Aorta (tissue), 5 donors: ENCODE measurements at regions not wholly inside any gene's neighbourhood (a gene's known extent, or its start where the extent isn't known, plus 50 kb on each side); places are given as distances from the start of the nearest gene placed in this dataset.

Experiments used
- ATAC-seq: fragments of 200-7000 bp; cut with Tn5 transposase; one replicate; pipeline ENCODE4 v1.9.1; 2022; ENCODE audit warnings: moderate library complexity; ENCODE audit not compliant: low FRiP score
- DNase-seq, 2 donors: peaks; one replicate each; pipeline ENCODE4 v3.0.0-alpha.2; 2020
- H3K27ac ChIP-seq, 2 donors: one replicate each; pipeline ENCODE4 v1.5.1; 2013; ENCODE audit warnings: low read length in 2 of 2, mild to moderate bottlenecking in 2 of 2, moderate library complexity in 2 of 2, control low read depth in 1 of 2, inconsistent platforms in 1 of 2, low read depth in 1 of 2
- H3K27me3 ChIP-seq, 2 donors: one replicate each; pipeline ENCODE4 v1.6.1; 2013; ENCODE audit warnings: control low read depth in 1 of 2, low read length in 1 of 2, mild to moderate bottlenecking in 1 of 2, moderate library complexity in 1 of 2; ENCODE audit not compliant: insufficient read depth in 2 of 2, control insufficient read depth in 1 of 2
- H3K36me3 ChIP-seq, 2 donors: one replicate each; pipeline ENCODE4 v1.6.1; 2013; ENCODE audit warnings: control low read depth in 1 of 2, low read length in 1 of 2, mild to moderate bottlenecking in 1 of 2; ENCODE audit not compliant: insufficient read depth in 2 of 2, control insufficient read depth in 1 of 2
- H3K4me1 ChIP-seq, 2 donors: one replicate each; pipeline ENCODE4 v1.6.1; 2013; ENCODE audit warnings: low read length in 2 of 2, control low read depth in 1 of 2, mild to moderate bottlenecking in 1 of 2, moderate library complexity in 1 of 2; ENCODE audit not compliant: insufficient read depth in 2 of 2, control insufficient read depth in 1 of 2
- H3K4me3 ChIP-seq, 2 donors: one replicate each; pipeline ENCODE4 v1.5.1; 2013; ENCODE audit warnings: low read length in 2 of 2, control low read depth in 1 of 2, mild to moderate bottlenecking in 1 of 2
- H3K9me3 ChIP-seq: one replicate; pipeline ENCODE4 v1.6.1; 2013; ENCODE audit warnings: mild to moderate bottlenecking, low read length; ENCODE audit not compliant: control insufficient read depth
- WGBS, 2 donors: extraction: QIAGEN DNeasy Blood & Tissue Kit; methylation state at CpG; one replicate each; pipeline ENCODE4 v1.1.7; 2013; 5-methylcytosine and 5-hydroxymethylcytosine counted together
- intact Hi-C, 2 donors: fragments of 100-400 bp; cut with DNase I; formaldehyde crosslinking; loops; one replicate each; pipeline versions ENCODE4 v1.14.2 to v1.15.0; 2022
- donor health status: healthy with polysubstance abuse.
- donor health status: Bipolar disorder and iron deficiency.
- donor health status: DM: no; HTN: no; CAD: no.
- donor health status: DM: no; HTN: no; CAD: no.
- donor health status: DM: yes; HTN: yes; CAD: no.

DNA sequence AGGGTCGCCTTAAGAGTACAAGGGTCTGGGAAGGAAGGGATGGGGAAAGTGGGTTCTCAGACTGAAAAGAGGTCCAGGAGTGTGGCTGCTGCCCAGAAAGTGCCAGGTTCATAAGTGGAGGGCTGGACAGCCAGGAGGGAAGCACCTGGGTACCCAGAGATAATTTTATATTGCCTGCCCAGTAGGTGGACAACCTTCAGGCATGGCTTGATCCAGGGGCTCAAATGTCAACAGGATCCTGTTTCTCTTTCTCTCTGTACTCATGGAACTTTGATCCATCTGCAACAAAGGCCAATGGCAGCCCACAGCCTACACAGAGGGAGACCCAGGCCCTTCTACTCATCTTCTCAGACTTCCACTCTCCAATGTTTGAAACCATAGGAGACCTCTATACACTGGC, 80.5 kb upstream of the GRK3 start:
- no peak overlapping the region for H3K27ac ChIP-seq

DNA sequence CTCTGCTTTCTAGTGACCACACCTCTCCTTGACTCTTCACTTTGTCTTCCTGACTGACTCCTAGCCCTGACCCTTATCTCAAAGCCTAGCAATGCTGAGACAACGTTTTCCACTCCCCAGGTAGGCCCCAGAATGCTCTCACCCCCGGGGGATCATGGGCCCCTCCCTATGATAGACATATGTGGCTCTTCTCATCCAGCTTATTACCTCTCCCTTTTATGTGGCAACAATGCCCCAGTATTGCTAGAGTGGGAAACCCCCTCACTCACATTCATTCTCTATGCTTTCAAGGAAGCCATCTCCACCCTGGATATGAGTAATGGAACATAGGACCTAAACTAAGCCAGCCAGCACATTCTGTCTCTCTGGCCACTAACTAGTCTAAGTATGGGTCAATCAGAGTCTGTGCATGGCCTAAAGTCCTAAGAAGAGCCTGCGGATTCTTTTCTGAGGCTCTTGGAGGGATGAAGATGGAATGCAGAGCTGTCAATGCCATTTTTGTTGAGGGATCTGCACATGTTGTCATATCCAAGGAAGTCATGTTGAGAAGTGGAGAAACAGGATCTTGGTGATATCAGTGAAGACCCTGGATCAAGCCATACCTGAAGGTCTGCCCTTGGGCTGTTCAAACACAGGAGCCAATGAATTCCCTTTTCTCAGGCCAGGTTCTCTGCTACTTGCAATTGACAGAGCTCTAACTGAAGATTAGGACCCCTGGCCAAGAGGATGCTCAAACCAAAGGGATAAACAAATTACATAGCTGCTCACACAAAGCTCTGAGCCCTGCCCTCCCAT, 79.8 kb upstream of the GRK3 start:
- intact Hi-C loops: no loop called here
- 85 to 88% methylated on average over 3 of the region's 3 CpGs for WGBS, 2 donors
- Histone ChIP-seq H3K36me3 (no peaks in the 10 kb centered on the region), H3K4me1 (peaks cover 0 to 3% of the 10 kb centered on the region in 2 donors), H3K4me3 (no peak overlapping the region), H3K27me3 (no peaks in the 10 kb centered on the region), H3K27ac (no peak overlapping the region), H3K9me3 (no peaks in the 10 kb centered on the region)
- ATAC-seq: no peak
- no peak for DNase-seq

More for the DNA sequence above, 80.5 kb upstream of the GRK3 start:
- Histone ChIP-seq H3K4me3 (no peak overlapping the region), H3K27me3 (no peaks in the 10 kb centered on the region), H3K9me3 (no peaks in the 10 kb centered on the region), H3K36me3 (no peaks in the 10 kb centered on the region), H3K4me1 (peaks cover 0 to 3% of the 10 kb centered on the region in 2 donors)
- no peak for ATAC-seq
- 97 to 100% methylated on average over 1 of the region's 1 CpG for WGBS, 2 donors
- intact Hi-C loops: no loop called here
- no peak for DNase-seq

DNA sequence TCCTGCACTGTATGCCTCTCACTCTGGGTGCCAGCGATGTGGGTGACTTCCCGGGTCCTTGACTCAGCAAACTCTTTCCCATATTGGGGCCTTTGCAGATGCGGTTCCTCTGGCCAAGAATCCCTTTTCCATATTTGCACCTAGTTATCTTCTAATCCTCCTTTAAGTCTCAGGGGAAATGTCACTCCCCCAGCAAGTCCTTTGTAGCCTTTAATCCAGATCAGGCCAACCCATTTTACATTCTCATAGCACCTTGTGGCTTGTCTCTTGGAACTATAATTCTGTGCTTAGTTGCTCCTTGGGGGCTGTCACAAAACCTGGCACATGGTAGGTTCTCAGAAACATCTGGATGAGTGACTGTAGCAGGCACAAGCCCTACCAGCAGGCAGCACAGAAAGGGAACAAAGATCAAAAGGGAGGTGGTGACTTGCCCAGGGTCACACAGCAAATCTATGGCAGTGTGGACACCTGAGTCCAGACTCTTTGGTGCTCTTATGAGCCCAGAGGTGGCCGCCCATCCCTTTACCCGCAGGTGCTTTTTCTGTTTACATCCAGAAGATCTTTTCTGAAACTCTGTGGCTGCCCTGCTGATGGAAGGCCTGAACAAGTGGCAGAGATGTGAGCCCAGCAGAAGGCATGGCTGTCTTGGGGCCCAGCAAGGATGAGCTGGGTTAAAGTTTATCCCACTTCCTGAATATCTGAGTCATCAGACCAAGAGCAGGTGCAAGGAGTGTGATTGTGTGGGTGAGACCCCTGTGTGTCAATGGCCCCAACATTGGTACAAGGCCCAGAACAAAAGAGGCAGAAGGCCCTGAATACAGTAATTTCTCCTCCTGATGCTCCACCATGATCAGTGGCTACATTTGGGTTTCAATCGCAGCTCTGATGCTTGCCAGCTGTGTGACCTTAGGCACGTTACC, 78.6 kb upstream of the GRK3 start:
- no peak for DNase-seq
- intact Hi-C loops: no loop called here

DNA sequence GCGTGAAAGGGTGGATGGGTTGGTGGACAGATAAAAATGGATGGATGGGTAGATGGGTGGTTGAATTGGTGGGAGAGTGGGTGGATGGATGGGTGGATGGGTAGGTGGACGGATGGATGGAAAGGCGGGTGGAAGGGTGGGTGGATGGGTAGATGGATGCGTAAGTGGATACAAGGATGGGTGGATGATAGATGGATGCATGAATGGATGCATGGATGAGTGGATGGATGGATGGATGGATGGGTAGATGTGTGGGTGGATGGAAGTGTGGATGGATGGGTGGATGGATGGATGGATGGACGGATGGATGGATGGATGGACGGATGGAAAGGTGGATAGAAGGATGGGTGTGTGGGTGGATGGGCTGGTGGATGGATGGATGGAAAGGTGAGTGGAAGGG, 77.0 kb upstream of the GRK3 start:
- WGBS, 2 donors: 95 to 97% methylated on average over 6 of the region's 6 CpGs
- ATAC-seq: no peak
- intact Hi-C loops: no loop called here
- no peak for DNase-seq
- H3K36me3 ChIP-seq: no peaks in the 10 kb centered on the region
- peaks cover 0 to 3% of the 10 kb centered on the region in 2 donors for H3K4me1 ChIP-seq
- H3K27ac ChIP-seq: no peak overlapping the region
- no peaks in the 10 kb centered on the region for H3K9me3 ChIP-seq
- no peak overlapping the region for H3K4me3 ChIP-seq
- H3K27me3 ChIP-seq: no peaks in the 10 kb centered on the region

More for the DNA sequence above, 78.6 kb upstream of the GRK3 start:
- ATAC-seq: no peak
- H3K27me3 ChIP-seq: no peaks in the 10 kb centered on the region
- no peak overlapping the region for H3K4me3 ChIP-seq
- H3K4me1 ChIP-seq: peaks cover 0 to 3% of the 10 kb centered on the region in 2 donors
- no peaks in the 10 kb centered on the region for H3K36me3 ChIP-seq
- no peak overlapping the region for H3K27ac ChIP-seq
- WGBS, 2 donors: 93% methylated on average over 7 of the region's 7 CpGs
- no peaks in the 10 kb centered on the region for H3K9me3 ChIP-seq

DNA sequence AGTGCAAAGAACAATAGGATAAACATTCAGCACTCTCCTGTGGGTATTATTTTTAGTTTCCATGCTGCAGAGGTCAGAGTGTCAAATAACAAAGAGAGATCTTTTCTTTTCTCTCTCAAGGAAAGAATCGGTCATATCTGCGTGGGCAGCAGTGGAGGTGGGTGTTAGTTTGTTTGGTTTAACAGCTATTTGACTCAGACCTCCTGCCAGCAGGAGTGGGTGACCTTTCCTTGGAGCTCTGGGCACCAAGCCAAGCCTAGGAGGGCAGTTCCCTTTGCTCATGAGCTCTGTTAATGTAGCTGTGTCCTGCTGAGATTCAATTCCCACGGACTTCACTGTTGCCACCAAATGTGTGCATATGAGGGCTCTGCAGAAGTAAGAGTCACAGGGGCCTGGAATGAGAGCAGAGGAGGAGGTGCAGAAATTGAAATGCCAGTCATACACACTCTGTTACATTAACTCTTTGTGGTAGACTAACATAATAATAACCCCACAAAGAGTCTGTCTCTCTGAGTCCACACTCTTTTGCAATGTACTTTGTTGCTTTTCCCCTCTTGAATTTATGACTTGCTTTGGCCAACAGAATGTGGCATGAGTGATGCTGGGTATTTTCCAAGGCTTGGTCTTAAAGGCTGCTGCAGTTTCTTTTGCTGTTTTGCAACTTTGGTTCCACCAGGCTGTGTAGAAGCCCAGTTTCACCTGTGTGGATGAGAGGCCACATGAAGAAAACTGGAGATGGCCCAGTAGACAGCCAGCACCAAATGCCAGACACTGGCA, 76.0 kb upstream of the GRK3 start:
- no peaks in the 10 kb centered on the region for H3K9me3 ChIP-seq
- no peaks in the 10 kb centered on the region for H3K36me3 ChIP-seq
- peak; percentile 33 for ATAC-seq
- WGBS, 2 donors: 2 to 4% methylated on average over 3 of the region's 3 CpGs
- H3K27me3 ChIP-seq: no peaks in the 10 kb centered on the region
- H3K4me3 ChIP-seq: no peak overlapping the region
- H3K4me1 ChIP-seq: peaks cover 0 to 3% of the 10 kb centered on the region in 2 donors
- intact Hi-C loops: no loop called here
- peak; percentile 79 to 81 for DNase-seq
- H3K27ac ChIP-seq: no peak overlapping the region

DNA sequence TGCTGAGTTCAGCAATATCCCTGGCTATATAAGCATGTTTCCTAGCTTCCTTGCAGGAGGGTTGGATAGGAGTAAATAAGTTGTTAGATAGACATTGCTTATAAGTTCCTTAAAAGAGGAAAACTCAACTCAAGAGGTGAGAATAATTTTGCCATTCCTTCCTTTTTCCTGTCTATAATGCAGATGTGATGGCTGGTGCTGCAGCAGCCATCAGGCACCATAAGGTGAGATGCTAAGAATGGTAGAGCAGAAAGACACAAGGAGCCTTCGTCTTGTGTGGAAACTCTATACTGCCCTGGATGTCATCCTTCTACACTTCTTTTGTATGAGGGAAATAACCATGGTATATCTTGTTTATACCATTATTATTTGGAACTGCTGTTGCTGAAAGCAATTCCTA, 74.5 kb upstream of the GRK3 start:
- H3K4me1 ChIP-seq: peaks cover 0 to 3% of the 10 kb centered on the region in 2 donors
- 96 to 100% methylated on average over 1 of the region's 1 CpG for WGBS, 2 donors
- H3K27ac ChIP-seq: no peak overlapping the region
- H3K4me3 ChIP-seq: no peak overlapping the region
- no peaks in the 10 kb centered on the region for H3K9me3 ChIP-seq
- ATAC-seq: no peak
- no peak for DNase-seq
- intact Hi-C loops: no loop called here
- H3K27me3 ChIP-seq: no peaks in the 10 kb centered on the region
- H3K36me3 ChIP-seq: no peaks in the 10 kb centered on the region

DNA sequence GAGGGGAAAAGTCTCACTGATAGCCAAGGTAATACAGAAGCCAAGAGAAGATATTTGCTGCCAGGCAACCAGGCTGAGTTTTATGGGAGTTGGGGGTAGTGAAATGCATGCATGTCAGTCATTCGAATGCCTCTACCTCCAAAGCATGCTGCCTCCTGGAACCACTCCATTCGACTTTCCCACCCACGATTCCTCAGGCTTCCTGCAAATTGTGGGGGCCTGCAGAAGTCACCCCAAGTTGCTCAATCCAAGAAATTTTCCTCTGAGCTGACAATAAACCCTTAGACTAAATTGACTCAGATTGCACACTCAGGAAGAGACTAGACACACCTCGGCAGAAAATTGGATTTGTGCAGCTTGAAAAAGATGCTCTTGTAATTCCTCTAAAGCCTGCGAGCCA, 73.6 kb upstream of the GRK3 start:
- Histone ChIP-seq H3K4me1 (peaks cover 0 to 3% of the 10 kb centered on the region in 2 donors), H3K4me3 (no peak overlapping the region), H3K27ac (no peak overlapping the region), H3K9me3 (no peaks in the 10 kb centered on the region), H3K36me3 (no peaks in the 10 kb centered on the region), H3K27me3 (no peaks in the 10 kb centered on the region)
- intact Hi-C loops: no loop called here
- 87 to 89% methylated on average over 5 of the region's 5 CpGs for WGBS, 2 donors
- DNase-seq (no peak), ATAC-seq (no peak)

DNA sequence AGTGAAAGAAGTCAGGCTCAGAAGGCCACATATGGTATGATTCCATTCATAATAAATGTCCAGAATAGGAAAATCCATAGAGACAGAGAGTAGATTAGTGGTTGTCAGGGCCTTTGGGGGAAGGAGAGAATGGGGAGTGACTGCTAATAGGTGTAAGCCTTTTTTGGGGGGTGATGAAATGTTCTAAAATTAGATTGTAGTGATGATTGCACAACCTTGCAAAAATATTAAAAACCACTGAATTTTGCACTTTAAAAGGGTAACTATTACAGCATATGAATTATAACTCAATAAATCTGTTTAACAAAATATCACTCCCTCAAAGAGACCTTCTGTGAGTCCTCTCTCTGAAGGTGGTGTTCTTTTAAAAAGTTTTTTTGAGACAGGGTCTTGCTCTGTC, 72.3 kb upstream of the GRK3 start:
- no peaks in the 10 kb centered on the region for H3K36me3 ChIP-seq
- ATAC-seq: no peak

More for the DNA sequence above, 72.3 kb upstream of the GRK3 start:
- no peak for DNase-seq
- Histone ChIP-seq H3K27me3 (no peaks in the 10 kb centered on the region), H3K9me3 (no peaks in the 10 kb centered on the region), H3K27ac (no peak overlapping the region), H3K4me1 (peaks cover 0 to 3% of the 10 kb centered on the region in 2 donors), H3K4me3 (no peak overlapping the region)
- intact Hi-C loops: no loop called here
